Transverse colon (tissue), 3 donors: ENCODE measurements at regions not wholly inside any gene's neighbourhood (a gene's known extent, or its start where the extent isn't known, plus 50 kb on each side); places are given as distances from the start of the nearest gene placed in this dataset.

Experiments used
- POLR2A ChIP-seq: fragments of 450-650 bp; IDR thresholded peaks from one replicate; pipeline ENCODE4 v1.6.1; 2016; ENCODE audit warnings: antibody characterized with exemption, mild to moderate bottlenecking, moderate library complexity
- TF ChIP-seq, protein P1 (sequence below), 5 experiments: fragments of 200-600 bp in 3 of 5; fragments of 450-650 bp in 2 of 5; sonication (generic) in 3 of 5; IDR thresholded peaks; 1 replicate in 2 of 5; 2 replicates in 3 of 5; pipeline ENCODE4 v1.5.1; 2016 to 2017; ENCODE audit warnings: antibody characterized with exemption in 5 of 5, inconsistent platforms in 3 of 5, mild to moderate bottlenecking in 2 of 5, moderate library complexity in 1 of 5

DNA sequence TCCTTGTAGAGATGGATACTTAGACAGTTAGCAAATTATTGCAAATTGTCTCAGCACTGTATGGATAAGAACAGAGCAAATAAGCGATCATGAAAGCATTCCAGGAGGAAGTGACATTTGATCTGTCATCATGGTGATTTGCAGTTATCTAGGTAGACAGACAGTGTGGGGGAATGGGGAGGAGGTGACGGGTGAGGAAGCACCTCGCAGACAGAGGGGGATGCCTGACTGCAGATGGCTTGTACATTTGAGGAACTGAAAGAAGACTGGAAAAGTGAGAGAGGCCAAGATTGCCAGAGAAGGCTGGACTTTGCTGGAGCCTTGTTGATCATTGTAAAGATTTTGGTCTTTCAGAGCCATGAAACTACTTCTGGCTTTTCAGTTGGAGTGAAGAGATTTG is 318.2 kb upstream of the CELF2 start:
- TF ChIP-seq, protein P1, sequence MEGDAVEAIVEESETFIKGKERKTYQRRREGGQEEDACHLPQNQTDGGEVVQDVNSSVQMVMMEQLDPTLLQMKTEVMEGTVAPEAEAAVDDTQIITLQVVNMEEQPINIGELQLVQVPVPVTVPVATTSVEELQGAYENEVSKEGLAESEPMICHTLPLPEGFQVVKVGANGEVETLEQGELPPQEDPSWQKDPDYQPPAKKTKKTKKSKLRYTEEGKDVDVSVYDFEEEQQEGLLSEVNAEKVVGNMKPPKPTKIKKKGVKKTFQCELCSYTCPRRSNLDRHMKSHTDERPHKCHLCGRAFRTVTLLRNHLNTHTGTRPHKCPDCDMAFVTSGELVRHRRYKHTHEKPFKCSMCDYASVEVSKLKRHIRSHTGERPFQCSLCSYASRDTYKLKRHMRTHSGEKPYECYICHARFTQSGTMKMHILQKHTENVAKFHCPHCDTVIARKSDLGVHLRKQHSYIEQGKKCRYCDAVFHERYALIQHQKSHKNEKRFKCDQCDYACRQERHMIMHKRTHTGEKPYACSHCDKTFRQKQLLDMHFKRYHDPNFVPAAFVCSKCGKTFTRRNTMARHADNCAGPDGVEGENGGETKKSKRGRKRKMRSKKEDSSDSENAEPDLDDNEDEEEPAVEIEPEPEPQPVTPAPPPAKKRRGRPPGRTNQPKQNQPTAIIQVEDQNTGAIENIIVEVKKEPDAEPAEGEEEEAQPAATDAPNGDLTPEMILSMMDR (IDR thresholded peaks at IDR 0.05) = no peak
- no peak for TF ChIP-seq POLR2A
